Forelimb muscle (tissue), 1 donor: ENCODE measurements at regions not wholly inside any gene's neighbourhood (a gene's known extent, or its start where the extent isn't known, plus 50 kb on each side); places are given as distances from the start of the nearest gene placed in this dataset.
"Not testable (repeated sequence)": the region's sequence is repeated elsewhere in the genome, so short reads cannot be mapped to it uniquely, and the experiment has no call there.

ENCODE experiments used
- DNase-seq: peaks from one replicate; pipeline ENCODE4 v3.0.0-alpha.2; 2013; ENCODE audit warnings: low read depth

DNA sequence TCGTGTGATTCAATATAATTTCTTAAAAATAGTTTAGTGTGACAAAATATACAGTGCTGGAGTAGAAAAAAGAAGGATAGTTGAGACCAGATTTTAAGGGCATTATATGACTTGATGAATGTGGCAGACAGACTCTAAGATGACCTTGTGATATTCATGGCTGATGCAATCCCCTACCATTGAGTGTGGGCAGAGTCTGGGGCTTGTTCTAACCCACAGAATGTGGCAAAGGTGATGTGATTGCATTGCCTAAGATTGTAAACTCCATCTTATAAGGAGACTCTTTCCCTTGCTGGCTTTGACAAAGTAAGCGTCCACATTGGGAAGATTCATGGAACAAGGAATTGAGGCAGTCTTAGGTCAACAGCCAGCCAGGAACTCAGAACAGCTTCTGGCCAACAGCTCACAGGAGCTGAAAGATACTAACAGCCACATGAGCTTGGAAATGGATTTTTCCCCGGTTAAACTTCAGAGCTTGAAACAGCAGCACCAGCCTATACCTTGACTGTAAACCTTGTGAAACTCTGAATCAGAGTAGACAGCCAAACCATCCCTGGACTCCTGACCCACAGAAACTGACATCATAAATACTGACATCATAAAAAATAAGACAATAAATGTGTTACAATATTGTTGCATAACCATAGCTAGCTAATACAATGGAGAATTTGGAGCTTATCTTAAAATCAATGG lies 864.5 kb downstream of the TTLL7 start:
- not testable (repeated sequence) for DNase-seq

DNA sequence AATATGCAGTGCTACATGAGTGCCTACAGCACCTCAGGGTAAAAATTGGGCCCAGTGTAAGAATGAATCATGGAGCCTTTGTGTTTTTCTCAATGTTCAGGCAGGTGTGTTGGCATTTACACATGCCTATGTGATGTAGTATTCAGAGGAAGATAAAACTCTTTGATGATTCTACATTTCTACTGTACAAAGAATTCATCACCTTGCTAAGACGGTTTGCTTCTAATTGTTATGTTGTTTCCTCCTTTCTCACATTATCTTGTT lies 867.3 kb downstream of the TTLL7 start:
- DNase-seq: no peak

DNA sequence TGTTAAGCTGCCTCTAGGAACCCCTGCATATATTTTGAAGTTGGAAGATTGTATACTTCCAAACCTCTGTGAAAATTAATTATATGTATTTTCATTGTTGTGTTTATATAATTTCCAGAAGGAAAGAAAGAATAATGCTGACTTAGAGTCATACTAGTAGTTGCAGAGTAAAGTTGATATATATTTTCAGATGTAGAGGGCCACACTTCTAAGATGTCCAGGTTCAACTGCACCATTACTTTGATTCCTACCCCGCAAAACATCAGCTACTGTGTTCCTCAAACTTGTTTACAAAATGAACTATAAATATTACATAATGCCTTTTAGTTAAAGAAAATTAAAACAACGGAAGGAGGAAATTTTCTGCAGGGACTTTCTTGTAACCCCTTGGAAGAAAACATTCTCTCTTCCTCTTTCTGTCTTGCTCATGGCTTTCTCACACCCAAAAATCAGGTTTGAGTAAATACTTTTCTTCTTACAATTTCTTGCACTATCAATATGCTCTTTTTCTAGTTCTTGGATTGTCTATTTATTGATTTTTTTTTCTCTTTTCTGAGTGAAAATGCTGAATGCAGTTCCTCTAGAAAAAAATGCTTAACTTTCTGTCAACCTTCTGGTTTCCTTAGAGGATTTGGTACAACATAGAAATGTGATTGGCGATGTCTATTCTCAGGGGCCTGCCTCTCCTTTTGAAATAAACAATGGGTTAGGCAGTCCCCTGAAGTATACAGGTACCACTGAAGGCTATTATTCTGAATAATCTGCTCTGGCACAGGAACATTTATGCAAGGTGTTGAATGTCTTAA lies 867.8 kb downstream of the TTLL7 start:
- DNase-seq: no peak

DNA sequence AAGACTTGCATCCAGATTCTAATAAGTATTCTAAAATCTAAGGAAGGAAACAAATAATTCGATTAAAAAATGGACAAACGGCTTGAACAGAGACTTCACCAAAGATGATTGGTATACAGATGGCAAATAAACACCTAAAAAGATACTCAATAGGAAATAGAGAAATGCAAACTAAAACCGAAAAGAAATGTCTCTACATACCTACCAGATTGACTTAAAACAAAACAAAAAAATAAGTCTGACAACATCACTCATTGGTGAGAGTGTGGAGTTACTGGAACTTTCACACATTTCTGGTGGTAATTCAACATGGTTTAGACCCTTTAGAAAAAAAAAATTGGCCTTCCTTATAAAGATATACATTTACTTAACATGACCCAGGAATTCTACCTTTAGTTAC lies 869.8 kb downstream of the TTLL7 start:
- DNase-seq: no peak

DNA sequence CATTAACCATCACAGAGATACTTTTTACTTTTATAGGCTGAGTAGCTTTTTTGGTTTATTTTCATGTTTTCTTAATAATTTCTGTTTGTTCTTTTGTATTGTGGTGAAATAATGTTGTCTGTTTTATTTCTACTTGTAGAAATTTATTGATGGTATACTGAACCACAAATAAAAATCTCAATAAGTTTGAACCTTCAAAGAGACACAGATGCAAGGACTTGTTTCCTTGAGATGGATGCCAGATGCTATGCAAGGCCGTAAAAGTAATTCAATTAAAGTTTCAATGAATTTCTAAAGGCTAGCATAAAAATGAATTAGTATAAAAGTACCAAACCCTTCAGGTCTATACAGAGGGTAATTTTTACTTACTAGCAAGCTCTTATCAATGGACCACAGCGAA lies 873.5 kb downstream of the TTLL7 start:
- no peak for DNase-seq

DNA sequence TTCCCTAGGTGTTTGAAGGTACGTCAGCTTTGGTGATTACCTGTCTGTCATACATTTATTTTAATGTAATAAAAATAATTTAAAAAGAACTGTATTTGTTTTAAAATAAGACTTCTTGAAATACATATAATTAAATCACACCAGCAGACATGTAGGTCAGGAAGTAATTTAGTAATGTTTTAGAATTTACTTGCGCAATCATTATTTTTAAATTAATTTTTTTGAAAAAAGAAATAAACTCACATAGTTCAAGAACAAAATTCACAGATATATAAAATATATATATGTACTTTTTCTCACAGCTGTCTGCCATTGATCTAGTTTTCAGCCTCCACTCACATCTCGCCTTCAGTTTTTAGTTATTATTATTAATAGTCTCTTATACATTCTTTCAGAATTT lies 875.9 kb downstream of the TTLL7 start:
- DNase-seq: no peak

DNA sequence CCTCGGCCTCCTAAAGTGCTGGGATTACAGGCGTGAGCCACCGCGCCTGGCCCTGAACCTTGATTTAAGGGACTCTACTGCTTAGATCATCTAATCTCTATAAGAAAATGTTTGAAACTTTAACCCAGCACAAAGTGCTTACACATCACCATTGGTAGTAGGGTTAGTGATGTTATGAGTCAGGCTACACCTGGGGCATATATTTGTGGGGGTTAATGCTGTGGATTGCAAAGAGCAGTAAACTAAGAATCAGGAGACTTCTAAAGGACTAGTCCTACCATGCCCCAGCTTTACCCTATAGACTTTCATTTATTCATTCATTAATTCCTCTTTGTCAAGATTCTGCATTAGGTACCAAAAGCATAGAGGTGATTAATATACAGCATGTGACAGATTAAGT lies 880.5 kb downstream of the TTLL7 start:
- DNase-seq: no peak

DNA sequence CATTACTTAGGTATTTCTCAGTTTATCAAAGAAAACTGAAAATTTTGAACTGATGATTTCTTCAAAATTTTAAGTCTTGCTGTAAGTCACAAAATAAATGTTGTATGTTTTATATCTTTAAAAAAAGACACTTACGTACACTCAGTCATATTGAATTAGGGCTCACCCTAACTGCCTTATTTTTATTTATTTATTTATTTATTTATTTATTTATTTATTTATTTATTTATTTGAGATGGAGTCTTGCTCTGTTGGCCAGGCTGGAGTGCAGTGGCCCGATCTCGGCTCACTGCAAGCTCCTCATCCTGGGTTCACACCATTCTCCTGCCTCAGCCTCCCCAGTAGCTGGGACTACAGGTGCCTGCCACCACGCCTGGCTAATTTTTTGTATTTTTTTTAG lies 881.9 kb downstream of the TTLL7 start:
- not testable (repeated sequence) for DNase-seq

DNA sequence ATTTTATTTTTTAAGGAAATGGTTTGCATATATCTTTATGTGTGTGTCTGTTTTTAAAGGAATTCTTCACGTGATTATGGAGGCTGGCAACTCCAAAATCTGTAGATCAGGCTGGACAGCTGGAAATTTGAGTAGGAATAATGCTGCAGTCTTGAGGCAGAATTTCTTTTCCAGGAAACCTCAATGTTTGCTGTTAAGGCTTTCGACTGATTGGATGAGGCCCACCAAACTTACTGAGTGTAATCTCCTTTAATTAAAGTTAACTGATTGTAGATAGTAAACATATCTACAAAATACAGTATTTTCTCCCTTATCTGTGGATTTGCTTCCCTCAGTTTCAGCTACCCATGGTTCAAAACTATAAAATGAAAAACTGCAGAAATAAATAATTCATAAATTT lies 883.1 kb downstream of the TTLL7 start:
- no peak for DNase-seq

DNA sequence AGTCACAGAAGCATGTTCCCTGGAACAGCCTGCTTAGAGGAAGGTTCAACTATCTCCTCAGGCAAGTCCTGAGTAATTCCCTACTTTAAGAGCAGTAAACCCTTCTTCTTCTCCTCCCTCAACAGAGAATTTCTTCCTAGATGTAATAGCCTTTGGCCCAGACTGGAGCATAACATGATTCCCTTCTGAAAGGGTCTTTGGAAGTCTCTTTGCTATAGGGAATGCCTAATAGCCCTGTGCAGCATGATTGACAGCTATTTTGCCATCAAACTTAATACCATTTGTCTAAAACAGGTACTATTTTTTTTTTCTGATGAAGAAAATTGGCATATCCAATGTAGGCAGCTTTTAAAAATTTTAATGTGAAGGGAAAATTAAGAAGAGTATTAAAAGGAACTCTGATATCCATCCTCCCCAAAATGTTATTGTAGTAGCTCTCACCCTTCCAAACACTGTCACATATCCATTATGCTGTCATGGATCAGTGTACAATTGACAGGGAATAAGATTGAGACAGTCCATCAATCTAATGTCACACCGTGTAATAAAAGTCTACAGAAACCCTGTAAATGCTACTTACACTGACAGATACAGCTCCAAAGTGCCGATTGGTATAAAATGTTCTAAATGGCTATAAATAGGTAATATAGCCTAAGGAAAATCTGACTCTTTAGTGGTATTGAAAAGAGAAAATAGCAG lies 884.6 kb downstream of the TTLL7 start:
- no peak for DNase-seq

DNA sequence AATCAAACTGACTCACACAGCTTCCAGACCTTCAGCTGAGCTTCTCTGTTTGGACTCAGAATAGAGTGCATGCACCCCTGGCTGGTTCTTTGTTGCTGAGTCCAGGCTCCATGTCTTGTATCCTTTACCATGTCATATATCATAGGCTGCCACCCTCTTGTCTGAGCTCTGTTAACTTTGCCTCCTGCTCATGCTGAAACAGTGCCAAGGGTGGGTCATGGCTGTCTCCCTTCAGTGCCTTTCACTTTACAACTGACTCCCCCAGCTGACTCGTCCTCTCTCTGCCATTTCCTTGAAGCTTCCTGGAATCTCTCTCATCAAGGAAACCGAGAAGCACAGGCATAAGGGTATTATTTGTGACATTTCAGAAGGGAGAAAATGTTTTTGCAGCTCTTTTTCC lies 885.3 kb downstream of the TTLL7 start:
- DNase-seq: no peak

DNA sequence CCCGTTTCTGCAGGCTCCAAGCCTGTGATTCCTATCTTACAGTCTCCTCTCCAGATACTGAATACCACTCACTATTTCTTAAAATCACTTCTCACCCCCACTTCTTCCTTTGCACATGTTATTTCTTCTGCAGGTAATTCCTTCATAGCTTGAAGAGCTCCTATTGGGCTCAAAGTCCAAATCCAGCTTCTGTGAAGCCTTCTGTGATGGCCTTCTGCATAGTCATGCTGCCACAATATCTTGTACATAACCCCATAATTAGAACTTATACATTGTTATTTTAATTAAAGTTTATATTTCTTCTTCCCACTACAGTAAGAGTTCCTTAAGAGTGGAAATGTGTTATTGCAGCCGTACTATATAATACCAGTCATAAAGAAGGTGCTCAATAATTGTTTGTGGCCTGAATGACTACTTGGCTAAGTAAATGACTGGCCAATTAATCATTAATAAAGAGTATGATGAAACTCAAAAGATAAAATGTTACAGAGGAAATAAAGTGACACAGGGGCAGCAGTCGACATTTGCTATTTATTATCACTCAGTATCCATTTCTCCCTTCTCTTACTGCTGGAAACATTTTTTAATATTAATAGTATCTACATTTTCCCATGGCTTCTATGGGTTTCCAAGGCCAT lies 886.6 kb downstream of the TTLL7 start:
- no peak for DNase-seq

DNA sequence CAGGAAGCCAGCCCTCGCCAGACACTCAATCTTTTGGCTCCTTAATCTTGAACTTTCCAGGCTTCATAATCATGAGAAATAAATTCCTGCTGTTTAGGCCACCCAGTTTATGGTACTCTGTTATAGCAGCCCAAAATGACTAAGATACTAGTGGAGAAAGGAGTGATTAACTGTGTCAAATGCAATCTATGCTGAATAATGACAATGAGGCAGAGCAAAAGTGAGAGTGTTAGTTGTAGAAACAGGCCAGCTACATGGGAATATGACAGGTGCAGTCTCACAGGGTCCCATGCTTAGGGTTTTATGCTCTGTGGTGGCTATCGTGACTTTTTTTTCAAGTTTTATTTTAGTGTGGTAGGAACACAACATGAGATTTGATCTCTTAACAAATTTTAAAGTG lies 888.8 kb downstream of the TTLL7 start:
- DNase-seq: no peak

DNA sequence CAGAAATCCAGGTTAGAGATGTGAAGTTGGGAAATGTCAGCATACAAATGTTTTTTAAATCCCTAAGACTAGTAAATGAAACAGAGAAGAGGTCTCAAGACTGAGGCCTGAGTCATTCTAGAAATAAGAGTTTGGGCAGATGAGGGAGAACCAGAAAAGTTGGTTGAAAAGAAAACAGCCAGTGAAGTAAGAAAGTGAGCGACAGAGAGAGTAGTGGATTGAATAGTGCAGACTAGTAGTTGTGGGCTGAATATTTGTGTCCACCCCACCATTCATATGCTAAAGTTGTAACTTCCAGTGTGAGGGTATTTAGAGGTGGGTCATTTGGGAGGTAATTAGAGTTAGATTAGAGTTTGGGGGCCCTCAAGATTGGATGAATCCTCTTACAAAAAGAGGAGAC lies 889.2 kb downstream of the TTLL7 start:
- no peak for DNase-seq

DNA sequence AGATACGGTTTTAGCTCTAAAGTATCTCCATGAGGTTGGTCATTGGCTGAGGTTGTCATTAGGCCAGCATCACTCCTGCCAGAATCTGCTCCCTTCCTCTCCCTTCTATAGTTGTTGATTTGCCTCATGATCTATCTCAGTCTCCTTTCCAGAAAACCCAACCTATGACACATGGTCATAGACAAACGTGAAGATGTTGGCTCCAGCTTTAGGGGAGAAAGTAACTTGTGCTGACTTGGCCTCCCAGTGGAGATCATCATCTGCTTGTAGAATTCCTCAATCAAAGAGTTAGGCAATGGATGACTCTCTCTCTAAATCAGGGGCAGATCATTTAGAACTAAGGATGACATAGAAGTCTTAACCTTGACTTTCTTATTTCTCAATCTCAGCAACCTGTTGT lies 894.4 kb downstream of the TTLL7 start:
- DNase-seq: no peak

DNA sequence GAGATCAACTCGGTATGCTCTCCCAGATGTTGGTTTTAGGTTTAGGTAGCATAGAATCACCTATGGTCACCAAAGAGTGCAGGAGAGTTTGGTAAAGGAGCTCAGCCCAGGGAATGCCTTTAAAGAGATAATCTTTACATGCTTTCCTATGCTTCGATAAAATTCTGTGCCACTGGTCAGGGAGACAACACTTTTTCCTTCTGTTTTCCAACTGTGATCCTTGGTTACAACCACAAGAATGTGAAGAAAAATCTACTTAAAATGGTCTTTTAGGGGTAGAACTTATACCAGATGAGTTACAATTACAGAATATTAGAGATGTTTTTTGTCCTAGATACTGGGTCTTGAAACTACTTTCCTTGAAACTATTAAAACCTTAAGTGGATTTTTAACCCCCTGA lies 895.6 kb downstream of the TTLL7 start:
- DNase-seq: no peak

DNA sequence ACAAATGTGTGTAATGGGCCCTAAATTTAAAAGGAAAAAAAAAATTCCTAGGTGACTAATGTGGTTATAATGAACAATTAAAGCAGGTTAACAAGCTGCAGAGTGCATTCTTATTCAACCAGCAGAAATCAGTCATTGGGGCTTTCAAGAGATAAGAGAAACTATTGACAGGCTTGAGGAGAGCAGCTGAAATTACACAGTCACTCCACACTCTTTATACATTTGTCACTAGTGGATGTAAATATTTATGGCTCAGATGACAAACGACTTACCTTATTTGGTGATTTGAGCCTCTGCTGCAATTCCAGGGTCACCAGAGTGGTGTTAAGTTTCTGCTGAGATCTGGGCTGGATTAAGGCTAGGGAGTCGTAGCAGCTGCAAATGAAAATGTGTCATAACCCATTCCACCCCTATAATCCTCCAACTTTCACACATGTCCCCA lies 896.3 kb downstream of the TTLL7 start:
- DNase-seq: no peak

DNA sequence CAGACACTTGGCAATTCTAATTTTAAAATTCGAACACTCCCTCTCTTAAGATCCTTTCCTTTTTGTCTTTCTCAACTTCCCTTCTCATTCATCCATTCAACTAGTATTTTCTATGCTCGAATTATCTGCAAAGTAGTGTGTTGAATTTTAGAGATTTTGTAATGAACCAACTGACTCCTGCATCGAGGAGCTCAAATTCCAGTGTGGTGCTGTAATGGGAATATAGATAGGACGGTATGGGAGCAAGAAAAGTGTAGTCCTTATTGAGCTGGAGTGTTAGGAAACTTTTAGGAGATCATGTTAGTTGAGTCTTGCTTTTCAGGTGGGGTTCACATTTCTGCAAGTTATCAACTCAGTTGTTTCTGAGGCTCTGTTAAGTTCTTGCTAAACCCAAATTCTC lies 897.5 kb downstream of the TTLL7 start:
- DNase-seq: no peak

DNA sequence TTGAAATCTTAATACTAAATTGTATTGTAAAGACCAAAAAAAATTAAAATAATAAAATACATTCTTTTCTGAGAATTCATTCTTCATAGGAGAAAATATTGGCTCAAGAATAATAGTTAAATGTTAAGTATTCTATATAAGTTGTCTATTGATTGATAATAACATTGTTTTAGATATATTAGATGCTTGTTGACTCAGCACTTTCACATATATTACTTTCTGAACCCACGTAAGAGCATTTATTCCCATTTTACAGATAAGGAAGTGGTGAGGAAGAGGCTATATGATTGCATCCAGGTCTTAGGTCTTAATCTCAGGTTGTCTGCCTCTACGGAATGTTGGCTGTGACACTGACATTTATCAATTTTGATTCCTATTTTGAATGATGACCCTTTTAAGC lies 898.8 kb downstream of the TTLL7 start:
- no peak for DNase-seq

DNA sequence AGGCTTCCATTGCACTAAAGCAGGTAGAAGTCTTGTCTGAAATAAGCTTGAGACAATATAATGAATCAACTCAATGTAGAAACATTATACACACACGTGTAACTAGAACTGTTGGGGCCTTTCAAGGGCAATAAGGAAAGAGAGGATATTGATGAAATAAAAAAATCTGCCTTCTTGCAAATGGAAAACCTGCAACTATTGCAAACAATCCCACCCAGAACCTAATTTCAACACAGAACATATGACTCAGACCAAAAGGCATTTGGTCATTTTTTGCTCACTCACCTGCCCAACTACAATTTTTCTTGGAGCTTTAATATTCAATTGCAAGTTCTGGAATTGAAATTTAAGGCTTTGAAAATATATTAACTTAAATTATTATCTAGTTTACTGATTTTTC lies 900.1 kb downstream of the TTLL7 start:
- DNase-seq: no peak

DNA sequence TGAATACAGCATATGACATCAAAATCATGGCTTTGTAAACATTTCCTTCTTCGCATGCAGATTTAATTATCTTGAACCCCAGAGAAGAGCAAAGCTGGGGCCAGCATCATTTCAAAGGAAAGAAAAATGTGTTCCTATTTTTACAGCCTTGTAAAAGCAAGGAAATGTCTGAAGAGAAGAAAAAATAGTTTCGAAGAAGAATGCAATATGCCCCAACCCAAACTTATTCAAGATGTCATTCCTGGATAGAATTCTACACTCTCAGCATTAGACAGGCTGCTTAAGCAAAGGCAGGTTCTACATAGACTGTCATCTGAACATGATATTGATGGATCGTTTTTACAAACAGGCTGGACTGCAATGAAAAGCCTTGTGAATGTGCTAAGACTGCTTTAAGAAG lies 900.8 kb downstream of the TTLL7 start:
- DNase-seq: peak; percentile 65

DNA sequence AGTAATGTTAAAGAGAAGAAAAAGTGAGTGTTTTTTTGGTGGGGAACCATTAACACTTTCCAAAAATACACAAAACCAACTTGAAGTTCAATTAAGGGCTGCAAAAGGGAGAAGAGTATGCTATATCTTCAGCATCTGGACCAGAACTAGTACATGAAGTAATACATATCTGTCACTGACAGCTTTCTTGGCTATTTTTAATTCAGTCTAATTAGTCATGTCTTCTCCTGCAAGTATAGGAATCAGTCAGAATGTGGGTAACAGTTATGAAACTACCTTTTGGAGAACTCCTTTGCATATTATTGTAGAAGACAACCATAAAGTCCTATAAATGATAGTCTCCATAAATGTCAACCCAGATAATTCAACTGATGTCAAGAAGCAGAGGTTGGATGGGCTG lies 901.2 kb downstream of the TTLL7 start:
- DNase-seq: no peak

DNA sequence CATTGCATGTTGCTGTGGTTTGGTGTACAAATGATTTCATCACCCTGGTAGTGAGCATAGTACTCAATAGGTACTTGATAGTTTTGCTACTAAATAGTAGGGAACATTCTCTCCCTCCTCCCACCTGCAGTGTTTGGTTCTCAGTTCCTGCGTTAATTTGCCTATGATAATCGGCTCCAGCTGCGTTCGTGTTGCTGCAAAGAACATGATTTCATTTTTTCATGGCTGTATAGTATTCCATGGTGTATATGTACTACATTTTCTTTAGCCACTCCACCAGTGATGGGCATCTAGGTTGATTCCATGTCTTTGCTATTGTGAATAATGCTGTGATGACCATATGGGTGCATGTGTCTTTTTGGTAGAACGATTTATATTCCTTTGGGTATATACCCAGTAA lies 903.4 kb downstream of the TTLL7 start:
- no peak for DNase-seq
